Endothelial cell of umbilical vein (primary cell): ENCODE measurements at regions not wholly inside any gene's neighbourhood (a gene's known extent, or its start where the extent isn't known, plus 50 kb on each side); places are given as distances from the start of the nearest gene placed in this dataset.

Source experiments
- BruUV-seq: library from RNA; stranded (reverse); fragments of 400-500 nt; replicated peaks from 2 replicates; lab custom pipeline; 2021; lab: Mats Ljungman, UMichigan
- CTCF ChIA-PET: fragments of 300-600, 350-600 bp; sonication (Branson Sonifier 250); formaldehyde crosslinking; loops from one replicate; lab custom pipeline; 2021; ENCODE audit warnings: antibody characterized with exemption, inconsistent platforms; lab: Charles Lee
- POLR2A ChIA-PET: fragments of 300-600, 350-600 bp; sonication (Branson Sonifier 250); formaldehyde crosslinking; loops from one replicate; lab custom pipeline; 2021; ENCODE audit warnings: antibody characterized with exemption, inconsistent platforms; lab: Charles Lee
- DNase-seq: peaks from one replicate; pipeline ENCODE4 v3.0.0-alpha.2; 2011; ENCODE audit warnings: low read depth, low spot score
- FAIRE-seq: peaks from 2 replicates; lab custom pipeline; 2011; peaks lifted over from hg19 to GRCh38; lab: Jason Lieb, UNC
- H2AFZ ChIP-seq: 2 replicates; pipeline ENCODE4 v1.6.0; 2012; ENCODE audit warnings: low read depth, low read length, control low read depth, inconsistent platforms
- H3K27ac ChIP-seq: 2 replicates; pipeline ENCODE4 v1.5.1; 2011; ENCODE audit warnings: low read depth, mild to moderate bottlenecking, control low read depth, low read length, moderate library complexity; ENCODE audit not compliant: insufficient read depth
- H3K27me3 ChIP-seq, 2 experiments: 2 replicates each; pipeline versions ENCODE4 v1.6.0 to v1.6.1; 2011; ENCODE audit warnings: low read length in 2 of 2, mixed read lengths in 1 of 2; ENCODE audit not compliant: control insufficient read depth in 2 of 2, insufficient read depth in 2 of 2
- H3K36me3 ChIP-seq, 2 experiments: 2 replicates in 1 of 2; 3 replicates in 1 of 2; pipeline ENCODE4 v1.5.1; 2011; ENCODE audit warnings: low read length in 2 of 2, mild to moderate bottlenecking in 1 of 2, moderate library complexity in 1 of 2; ENCODE audit not compliant: control insufficient read depth in 2 of 2, insufficient read depth in 2 of 2; ENCODE audit errors: extremely low read depth in 1 of 2
- H3K4me1 ChIP-seq: 3 replicates; pipeline ENCODE4 v1.5.1; 2011; ENCODE audit warnings: mild to moderate bottlenecking, low read length; ENCODE audit not compliant: control insufficient read depth, insufficient read depth; ENCODE audit errors: extremely low read depth
- H3K4me2 ChIP-seq: 2 replicates; pipeline ENCODE4 v1.6.1; 2011; ENCODE audit warnings: low read length, control low read depth, mixed read lengths; ENCODE audit not compliant: insufficient read depth
- H3K4me3 ChIP-seq, 3 experiments: fragments of 200-600 bp in 1 of 3; sonication (generic), shearing (Covaris generic) in 1 of 3; replicated peaks in 1 of 3; 2 replicates each; pipeline ENCODE4 v1.5.1; 2011 to 2016; ENCODE audit warnings: control low read depth in 3 of 3, low read length in 3 of 3, mild to moderate bottlenecking in 2 of 3, inconsistent platforms in 1 of 3, low read depth in 1 of 3, moderate library complexity in 1 of 3; ENCODE audit not compliant: insufficient read depth in 1 of 3
- H3K79me2 ChIP-seq: 2 replicates; pipeline ENCODE4 v1.6.0; 2012; ENCODE audit warnings: low read length, inconsistent platforms; ENCODE audit not compliant: control insufficient read depth, insufficient read depth
- H3K9ac ChIP-seq: replicated peaks from 2 replicates; pipeline ENCODE3; 2011; ENCODE audit warnings: low read length, control low read depth; ENCODE audit not compliant: insufficient read depth; ENCODE audit errors: extremely low read depth
- H3K9me1 ChIP-seq: replicated peaks from 3 replicates; pipeline ENCODE4 v1.6.0; 2011; ENCODE audit warnings: mild to moderate bottlenecking, low read length; ENCODE audit not compliant: control insufficient read depth, insufficient read depth; ENCODE audit errors: extremely low read depth
- H3K9me3 ChIP-seq: replicated peaks from 2 replicates; pipeline ENCODE4 v1.5.1; 2012; ENCODE audit warnings: low read length, inconsistent platforms; ENCODE audit not compliant: control insufficient read depth, insufficient read depth
- H4K20me1 ChIP-seq: replicated peaks from 2 replicates; pipeline ENCODE3; 2011; ENCODE audit warnings: mild to moderate bottlenecking, low read length; ENCODE audit not compliant: control insufficient read depth, insufficient read depth; ENCODE audit errors: extremely low read depth
- CTCF ChIP-seq, 2 donors: IDR thresholded peaks; 1 replicate in 1 of 2; 2 replicates in 1 of 2; pipeline ENCODE4 v1.5.1; 2011; ENCODE audit warnings: low read length in 2 of 2, mild to moderate bottlenecking in 2 of 2, moderate library complexity in 2 of 2, control low read depth in 1 of 2, inconsistent platforms in 1 of 2, low read depth in 1 of 2; ENCODE audit not compliant: insufficient read depth in 1 of 2; ENCODE audit errors: extremely low read depth in 1 of 2
- EZH2 ChIP-seq: IDR thresholded peaks from 2 replicates; pipeline ENCODE4 v1.6.1; 2012; ENCODE audit warnings: borderline replicate concordance, low read depth, mild to moderate bottlenecking, moderate library complexity, low read length, inconsistent platforms; ENCODE audit not compliant: severe bottlenecking
- FOS ChIP-seq: IDR thresholded peaks from 2 replicates; pipeline ENCODE4 v1.6.1; 2011; ENCODE audit warnings: mild to moderate bottlenecking, low read length, moderate library complexity, borderline replicate concordance; ENCODE audit not compliant: insufficient read depth
- GATA2 ChIP-seq: IDR thresholded peaks from 2 replicates; pipeline ENCODE4 v1.7.0; 2011; ENCODE audit warnings: low read depth, mild to moderate bottlenecking, moderate library complexity, mixed read lengths, low read length; ENCODE audit not compliant: insufficient read length, insufficient read depth
- JUN ChIP-seq: IDR thresholded peaks from 2 replicates; pipeline ENCODE4 v1.6.1; 2011; ENCODE audit warnings: borderline replicate concordance, low read depth; ENCODE audit not compliant: insufficient read length, insufficient read depth
- MAX ChIP-seq: IDR thresholded peaks from 2 replicates; pipeline ENCODE4 v1.6.1; 2011; ENCODE audit not compliant: insufficient read depth, insufficient read length
- MYC ChIP-seq: IDR thresholded peaks from one replicate; pipeline ENCODE4 v1.6.1; 2011; ENCODE audit warnings: mild to moderate bottlenecking, low read depth, low read length
- POLR2A ChIP-seq: IDR thresholded peaks from 2 replicates; pipeline ENCODE4 v1.6.1; 2012; ENCODE audit warnings: low read depth, mild to moderate bottlenecking, control low read depth, low read length
- POLR2AphosphoS5 ChIP-seq: IDR thresholded peaks from 2 replicates; pipeline ENCODE4 v1.6.1; 2012; ENCODE audit warnings: low read depth, mild to moderate bottlenecking, control low read depth, low read length, moderate library complexity; ENCODE audit not compliant: insufficient read depth
- dilution Hi-C: fragments of 300-500 bp; cut with MboI; formaldehyde crosslinking; loops from one replicate; pipeline ENCODE4 v1.15.0; 2019; ENCODE audit warnings: low sequenced_read_pairs; ENCODE audit not compliant: extremely low pct_ligation_motif_present
- intact Hi-C: fragments of 100-400 bp; cut with micrococcal nuclease; formaldehyde crosslinking; loops from one replicate; pipeline ENCODE4 v1.10.0; 2022

- no peak overlapping the region for H2AFZ ChIP-seq
- H3K4me2 ChIP-seq = no peak overlapping the region
- H3K9me3 ChIP-seq = no peaks in the 10 kb centered on the region
- intact Hi-C loops (loop anchor here (5.0 to 10.0 kb wide), 4 partner anchors 367 to 895 kb away; no protein-coding TSS in a partner anchor), dilution Hi-C loops (no loop called here)
- TF ChIP-seq JUN (no peak), CTCF (IDR thresholded peaks at IDR 0.05; ENCODE audit: extremely low read depth in 1 of 2, insufficient read depth in 1 of 2, low read depth in 1 of 2, low read length in 2 of 2) (no peak), FOS (no peak), GATA2 (no peak), POLR2A (no peak), MYC (no peak), MAX (no peak), EZH2 (no peak), POLR2AphosphoS5 (no peak)
- ChIA-PET CTCF (interaction anchor here (1.3 kb wide), 2 partner anchors 132 to 1453 kb away, joined by 3 to 4 read pairs; no protein-coding TSS in a partner anchor), POLR2A (no interaction called here)
- peaks cover 0 to 2% of the 10 kb centered on the region in 2 experiments for H3K27me3 ChIP-seq
- no peaks in the 10 kb centered on the region for H4K20me1 ChIP-seq
- DNase-seq = no peak
- H3K4me3 ChIP-seq = no peak overlapping the region
- no peaks in the 10 kb centered on the region for H3K36me3 ChIP-seq
- FAIRE-seq = no peak
- H3K9ac ChIP-seq = no peak overlapping the region
- H3K27ac ChIP-seq = no peak overlapping the region
- H3K4me1 ChIP-seq = no peaks in the 10 kb centered on the region
- H3K79me2 ChIP-seq = no peaks in the 10 kb centered on the region
- no TSS peak for BruUV-seq
- no peaks in the 10 kb centered on the region for H3K9me1 ChIP-seq
Measured at GRCh38 chr10:52949899-52950298, 177.3 kb upstream of the MBL2 start.
